HG03439 (cell line): ENCODE measurements at regions not wholly inside any gene's neighbourhood (a gene's known extent, or its start where the extent isn't known, plus 50 kb on each side); places are given as distances from the start of the nearest gene placed in this dataset.
"Not testable (repeated sequence)": the region's sequence is repeated elsewhere in the genome, so short reads cannot be mapped to it uniquely, and the experiment has no call there.

Experiments used
- ATAC-seq: cut with Tn5 transposase; IDR thresholded peaks from one replicate; pipeline ENCODE4 v1.9.1; 2021; ENCODE audit warnings: mild to moderate bottlenecking, moderate library complexity; ENCODE audit not compliant: unreplicated experiment

DNA sequence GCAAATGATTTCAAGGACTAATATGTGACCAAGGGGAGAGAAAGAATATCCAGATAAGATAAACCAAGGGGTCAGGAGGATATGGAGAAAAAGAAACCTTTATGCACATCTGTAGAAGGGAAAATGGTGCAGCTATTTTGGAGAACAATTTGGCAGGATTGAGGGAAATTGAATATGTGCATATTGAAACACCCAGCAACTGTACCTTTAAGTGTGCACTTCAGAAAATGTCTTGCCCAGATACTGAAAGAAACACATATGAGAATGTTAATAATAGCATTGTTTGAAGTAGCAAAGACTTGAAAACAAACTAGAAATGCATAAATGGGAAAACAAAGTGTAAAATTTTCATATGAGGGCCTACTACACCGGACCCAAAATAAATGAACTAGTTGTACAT lies 599.6 kb downstream of the PSAT1 start:
- no peak for ATAC-seq

DNA sequence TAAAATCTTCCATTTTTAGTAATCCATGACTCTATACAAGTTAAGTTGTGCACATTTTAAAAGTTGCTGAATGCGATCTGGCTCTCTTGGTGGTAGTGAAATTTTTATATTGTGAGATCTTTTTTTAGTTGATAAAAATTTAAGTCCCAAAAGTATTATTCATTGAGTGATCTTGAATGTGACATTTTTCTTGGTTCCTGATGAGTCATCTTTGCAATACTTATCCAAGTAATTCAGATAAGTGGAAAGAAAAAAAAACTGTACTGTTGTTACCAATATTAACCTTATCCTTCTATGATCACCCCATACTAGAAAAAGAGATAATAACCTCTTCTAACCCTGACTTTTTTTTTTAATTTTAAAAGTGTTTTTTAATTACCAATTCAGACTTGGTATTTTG lies 601.3 kb downstream of the PSAT1 start:
- ATAC-seq: no peak

DNA sequence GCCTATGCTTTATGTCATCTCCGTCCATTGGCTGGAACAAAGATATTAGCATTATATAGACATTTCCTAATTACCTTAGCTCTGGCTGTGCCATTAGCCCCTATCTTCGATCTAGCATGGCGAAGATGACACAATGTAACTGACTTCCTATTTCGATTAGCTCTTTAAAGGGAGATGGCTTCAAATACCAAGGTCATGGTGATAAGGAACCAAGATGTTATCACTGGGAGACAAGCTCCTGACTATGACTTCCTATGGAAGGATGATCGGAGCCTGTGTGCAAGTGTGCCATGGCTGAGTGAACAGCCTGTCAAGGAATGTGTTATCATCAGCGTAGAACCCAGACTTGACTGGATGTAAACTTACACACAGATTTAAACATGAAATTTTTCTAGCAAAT lies 602.1 kb downstream of the PSAT1 start:
- ATAC-seq: no peak

DNA sequence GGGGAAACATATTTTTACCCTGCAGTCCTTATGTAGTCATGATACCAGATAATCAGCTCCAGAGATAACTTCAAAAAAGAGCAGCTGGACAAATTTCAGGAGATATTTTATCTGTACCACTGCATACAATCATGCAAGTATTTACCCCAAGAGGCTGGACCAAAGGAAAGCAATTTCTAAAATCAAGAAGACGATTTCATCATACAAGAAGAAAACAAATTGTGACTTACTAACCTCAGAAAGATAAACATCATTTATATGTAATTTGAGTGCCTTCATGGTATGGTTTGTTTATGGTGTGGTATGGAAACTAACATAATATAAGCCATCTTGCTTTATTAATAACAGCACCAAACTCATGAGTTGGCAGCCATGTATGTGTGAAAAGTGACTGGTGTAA lies 603.6 kb downstream of the PSAT1 start:
- ATAC-seq: no peak

DNA sequence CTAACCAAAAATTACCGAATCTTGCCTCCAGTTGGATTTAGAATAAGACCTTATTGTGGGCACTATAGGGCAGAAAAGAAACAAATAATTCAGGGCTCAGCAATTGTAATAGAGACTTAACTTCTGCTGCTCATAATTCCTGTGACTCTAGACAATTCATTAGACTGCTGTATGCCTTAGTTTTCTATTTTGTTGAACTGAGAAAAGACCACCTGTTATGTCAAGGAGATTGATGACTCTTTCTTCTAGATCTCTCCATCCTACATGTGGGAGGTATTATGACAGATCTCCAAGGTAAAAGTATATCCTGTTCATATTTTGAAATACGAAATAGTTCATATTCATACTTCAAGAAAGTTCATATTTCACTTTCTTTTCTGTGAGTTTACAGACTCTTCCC lies 605.1 kb downstream of the PSAT1 start:
- no peak for ATAC-seq

DNA sequence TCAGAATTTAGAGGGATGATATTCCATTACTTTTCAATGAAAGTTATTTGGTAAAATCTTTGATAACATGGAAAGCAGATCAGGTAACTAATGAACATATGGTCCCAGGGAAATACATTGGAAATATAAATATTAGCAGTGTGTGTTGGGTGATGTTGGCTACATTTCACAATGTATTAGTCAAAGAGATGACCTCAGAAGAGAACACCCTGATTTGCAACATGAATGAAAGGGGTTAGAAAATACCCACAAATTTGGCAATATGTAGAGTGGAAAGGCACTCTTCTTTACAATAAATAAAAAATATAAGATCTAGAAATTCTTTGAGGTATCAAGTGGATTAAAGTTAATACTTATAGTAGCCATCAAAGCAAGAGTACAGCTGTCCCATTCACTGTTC lies 606.7 kb downstream of the PSAT1 start:
- ATAC-seq: no peak

DNA sequence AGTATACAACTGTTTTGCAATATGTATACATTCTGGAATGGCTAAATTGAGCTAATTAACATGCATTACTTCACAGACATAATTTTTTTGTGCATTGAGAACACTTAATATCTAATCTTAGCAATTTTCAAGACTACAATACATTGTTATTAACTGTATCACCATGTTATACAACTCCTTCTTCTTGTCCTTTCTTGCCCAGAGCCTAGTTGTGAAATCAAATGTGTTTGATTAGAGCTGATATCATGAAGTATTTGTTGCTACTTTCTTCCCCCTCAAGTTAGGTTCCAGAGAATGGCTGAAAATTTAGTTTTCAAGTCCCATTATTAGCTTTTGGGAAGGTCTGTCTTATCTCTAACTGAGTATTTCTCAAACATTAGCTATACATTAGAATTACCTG lies 607.8 kb downstream of the PSAT1 start:
- ATAC-seq: no peak

DNA sequence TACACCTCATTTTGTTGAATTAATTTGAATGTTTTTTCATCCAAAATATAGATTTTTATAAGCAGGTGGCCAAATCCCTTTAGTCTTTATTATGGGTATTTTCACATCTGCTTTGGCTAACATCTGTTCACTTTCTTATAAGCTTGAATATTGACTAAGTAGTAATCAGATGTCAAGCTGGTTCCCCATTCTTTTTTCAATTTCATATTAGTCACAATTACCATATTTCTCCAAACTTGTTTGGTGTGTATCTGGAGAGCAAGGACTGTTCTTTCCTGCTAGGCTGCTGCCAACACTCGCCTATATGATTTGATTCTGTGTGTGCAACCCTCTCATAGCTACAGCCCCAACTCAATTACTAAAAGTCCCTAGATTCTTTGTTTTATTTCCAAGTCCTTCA lies 608.5 kb downstream of the PSAT1 start:
- ATAC-seq: no peak

DNA sequence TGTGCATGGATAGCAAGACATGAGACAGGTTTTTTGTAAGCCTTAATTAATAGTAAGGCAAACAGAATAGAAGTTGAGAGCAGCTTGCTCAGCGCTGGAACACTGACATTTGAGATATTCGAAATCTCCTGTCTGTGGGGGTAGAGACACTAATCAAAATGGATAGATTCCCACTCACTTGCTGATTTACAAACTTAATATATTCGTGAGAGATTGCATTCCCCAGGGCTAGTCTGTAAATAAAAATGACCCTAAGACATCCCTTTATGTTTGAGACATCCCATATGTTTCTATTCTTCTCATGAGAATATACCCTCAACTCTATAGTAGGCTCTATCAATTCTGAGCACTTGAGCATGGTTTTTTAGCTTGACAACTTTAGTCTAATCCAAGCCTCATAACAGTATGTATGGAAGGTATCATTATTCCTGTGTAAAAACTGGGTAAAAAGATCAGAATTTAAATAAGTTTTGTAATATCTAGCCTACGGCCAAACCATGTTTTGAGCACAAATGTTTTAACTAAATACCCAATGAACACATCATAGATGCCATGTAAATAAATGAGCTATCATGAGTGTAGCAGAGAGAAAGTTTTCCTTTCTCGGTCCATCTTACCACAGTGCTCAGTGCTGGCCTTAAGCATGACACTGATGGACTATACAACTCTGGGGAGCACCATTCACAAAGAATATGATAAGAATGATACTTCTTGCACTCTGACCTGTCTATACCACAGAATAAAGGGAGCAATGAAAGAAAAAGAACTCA lies 609.2 kb downstream of the PSAT1 start:
- ATAC-seq: no peak

DNA sequence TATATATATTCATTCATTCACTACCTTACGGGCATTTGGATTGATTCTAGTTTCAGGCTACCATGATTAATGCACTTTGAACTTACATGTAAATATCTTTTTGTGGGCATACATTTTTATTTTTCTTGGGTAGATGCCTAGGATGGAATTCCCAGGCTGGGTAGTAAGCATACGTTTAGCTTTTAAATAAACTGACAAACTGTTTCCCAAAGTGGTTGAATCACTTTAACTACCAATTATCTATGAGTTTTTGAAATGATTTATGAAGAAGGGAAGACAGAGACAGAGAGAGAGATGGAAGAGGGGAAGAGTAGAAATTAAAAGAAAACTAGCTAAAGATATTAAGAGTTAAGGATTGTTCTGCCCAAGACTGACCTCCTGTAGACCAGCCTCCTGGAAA lies 612.6 kb downstream of the PSAT1 start:
- ATAC-seq: no peak

DNA sequence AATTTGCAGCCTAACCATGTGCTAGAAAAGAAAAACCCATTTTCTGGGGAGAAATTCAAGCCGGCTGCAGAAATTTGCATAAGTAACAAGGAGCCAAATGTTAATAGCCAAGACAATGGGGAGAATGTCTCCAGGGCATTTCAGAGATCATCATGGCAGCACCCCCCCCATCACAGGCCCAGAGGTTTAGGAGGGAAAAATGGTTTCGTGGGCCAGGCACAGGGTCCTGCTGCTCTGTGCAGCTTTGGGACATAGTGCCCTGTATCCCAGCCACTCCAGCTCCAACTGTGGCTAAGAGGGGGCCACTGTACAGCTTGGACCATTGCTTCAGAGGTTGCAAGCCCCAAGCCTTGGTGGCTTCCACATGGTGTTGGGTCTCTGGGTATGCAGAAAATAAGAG lies 620.0 kb downstream of the PSAT1 start:
- ATAC-seq: not testable (repeated sequence)

DNA sequence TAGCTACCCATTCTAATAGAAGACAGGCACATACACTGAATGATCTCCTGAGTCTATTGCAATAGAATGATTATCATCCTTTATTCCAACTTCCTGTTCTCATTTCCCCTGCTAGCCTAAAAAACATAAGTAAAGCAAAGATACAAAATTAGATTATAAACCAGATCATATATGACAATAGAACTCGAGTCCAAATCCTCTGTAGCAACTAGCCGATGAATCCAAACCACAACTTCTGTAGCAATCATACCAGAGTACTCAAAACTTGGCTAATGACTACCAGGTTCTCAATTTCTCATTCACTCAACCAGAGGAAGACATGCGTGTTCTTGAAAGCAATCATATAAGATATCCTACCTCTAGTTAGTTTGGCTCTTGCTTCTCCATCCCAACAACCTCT lies 622.1 kb downstream of the PSAT1 start:
- ATAC-seq: no peak

DNA sequence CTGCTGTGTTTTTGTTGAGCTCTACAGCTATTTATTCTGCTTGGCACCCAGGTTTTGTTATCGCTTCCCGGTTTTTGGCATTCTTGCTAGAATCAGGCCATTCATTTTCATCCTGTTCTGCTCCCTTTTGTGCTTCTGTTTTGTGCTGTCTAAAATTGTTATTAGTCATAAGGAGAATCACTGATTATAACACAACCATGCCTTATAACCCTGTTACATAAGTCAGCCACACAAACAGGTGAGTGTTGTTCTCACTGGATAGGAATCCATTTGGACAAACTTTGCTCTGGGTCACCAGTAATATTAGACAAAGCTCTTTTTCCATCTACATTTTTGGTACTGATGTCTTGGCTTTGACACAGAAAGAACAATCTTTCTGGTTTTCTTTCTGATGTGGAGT lies 622.8 kb downstream of the PSAT1 start:
- no peak for ATAC-seq

DNA sequence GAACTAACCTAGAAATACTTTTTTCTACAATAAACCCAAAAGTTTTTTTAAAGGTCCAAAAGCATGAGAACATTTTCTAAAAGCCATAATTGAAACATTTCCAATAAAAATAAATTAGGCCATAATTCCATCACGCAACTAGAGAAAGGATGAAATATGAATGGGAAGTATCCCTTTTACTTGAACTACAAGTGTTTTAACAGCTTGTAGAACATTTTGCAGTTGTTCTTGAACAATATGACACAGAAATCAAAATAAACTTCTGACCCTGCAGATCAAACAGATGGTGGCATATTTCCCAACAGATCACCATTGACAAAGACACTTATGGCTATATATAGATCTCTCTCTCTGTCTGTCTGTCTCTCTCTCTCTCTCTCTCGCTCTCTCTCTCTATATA lies 624.4 kb downstream of the PSAT1 start:
- no peak for ATAC-seq

DNA sequence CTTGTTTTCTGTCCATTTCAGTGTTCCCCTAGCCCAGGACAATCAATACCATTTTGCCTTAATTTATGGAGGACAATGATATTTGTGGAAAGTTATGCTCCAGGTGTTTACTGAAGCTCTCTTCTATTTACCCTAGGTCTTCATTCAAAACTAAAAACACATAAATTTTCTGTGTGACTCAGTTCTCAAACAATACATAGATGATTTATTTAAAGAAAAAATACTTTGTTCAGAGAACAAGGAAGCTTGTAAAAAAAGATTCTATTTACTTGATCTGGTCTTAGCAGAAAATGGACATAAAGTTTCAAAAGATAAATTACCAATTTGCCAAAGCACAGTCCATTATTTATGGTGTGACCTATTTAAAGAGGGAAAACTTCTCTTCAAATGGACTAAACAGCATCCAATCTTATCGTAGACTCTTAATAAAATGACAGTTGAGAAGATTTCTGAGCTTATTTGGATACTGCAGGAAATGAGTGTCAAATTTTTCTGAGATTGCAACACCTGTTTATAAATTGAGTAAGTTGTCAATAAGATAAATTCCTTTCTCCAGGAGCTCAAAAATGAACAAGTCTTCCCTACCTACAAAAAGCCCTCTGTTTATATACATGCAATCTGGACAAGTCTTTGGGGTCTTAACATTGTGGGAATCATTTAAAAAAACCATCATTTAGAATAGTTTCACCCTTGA lies 627.2 kb downstream of the PSAT1 start:
- ATAC-seq: no peak

DNA sequence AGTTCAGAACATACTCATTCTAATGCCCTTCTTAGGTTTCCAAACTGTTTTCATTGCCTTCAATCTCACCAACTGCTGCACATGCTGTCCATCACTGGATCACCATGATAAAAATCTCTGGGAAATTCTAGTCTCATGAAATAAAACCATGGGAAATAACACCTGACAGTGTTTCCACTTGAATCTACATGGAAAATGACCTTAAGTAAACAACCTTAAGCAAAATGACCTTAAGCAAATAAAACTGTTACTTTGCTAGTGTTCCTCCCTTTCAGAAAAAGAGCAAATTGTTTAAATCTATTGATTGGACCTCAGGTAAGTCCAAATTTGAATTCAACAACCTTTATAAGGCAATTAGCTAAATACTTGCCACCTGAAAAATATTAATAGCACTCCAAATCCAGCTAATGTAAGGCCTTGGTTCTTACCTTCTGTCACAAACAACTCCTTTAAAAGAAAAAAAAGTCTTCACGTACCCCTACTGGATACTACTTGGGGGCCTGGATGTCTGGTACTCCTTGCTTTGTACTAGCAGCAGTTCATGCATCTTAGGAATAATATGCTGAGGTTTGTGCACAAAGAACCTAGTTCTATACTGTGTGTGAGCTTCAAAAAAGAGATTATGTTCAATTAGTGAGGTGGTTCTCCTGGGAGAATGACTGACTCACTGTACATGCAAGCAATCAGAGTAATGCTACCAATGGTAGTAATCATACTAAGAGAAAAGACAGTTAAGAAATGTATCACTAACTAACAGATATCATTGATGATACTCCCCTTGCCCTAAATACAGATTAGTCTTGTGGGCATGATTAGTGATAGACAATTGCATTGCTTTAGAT lies 630.4 kb downstream of the PSAT1 start:
- no peak for ATAC-seq

DNA sequence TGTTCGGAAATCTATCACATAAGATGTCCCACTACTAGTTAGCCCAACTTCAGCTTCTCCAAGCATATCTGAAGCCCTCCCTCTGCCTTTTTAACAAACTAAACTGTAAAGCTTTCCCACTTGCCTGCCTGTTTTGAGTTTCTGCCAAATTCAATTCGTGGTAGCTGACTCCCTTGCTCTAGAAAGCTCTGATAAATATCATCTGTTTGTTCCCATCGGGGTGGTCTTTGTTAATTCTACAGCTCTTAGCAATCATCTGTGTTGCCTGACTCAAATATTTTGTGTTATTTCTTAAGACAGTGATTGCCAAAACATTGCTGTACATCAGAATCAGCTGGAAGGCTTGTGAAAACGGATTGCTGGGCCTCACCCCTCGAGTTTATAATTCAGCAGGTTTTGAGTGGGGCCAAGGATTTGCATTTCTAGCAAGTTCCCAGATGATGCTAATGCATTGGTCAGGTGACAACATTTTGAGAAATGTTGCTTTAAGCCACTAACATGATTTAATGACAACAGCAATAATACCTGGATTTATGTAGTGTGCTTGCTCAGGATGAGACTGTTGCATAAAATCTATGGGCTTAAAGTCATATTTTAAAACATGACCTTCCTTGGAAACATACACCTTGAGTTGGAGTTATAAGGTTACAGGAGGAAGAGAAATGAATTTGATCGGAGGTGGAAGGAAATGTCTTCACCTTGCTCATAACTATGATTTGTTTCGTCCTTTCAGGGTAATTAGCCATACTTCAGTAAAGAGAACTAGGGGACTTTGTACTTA lies 631.9 kb downstream of the PSAT1 start:
- no peak for ATAC-seq

DNA sequence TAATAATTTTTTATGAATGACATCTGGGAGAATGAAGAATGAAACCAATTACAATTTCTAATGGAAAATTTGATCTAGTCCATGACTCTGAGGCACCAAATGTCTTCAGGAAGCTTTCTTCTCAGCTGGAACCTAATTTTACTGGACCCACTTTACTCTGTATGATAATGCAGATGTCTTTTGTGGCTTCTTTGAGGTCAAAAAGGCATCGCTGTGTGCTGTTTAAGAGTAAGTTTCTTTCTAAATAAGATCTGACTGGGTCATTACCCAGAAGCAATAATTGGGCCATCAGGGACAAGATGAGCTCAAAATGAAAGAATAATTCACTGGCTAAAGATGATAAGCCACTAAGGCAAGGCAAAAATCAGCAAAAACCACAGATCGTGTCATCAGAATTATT lies 633.4 kb downstream of the PSAT1 start:
- ATAC-seq: no peak

DNA sequence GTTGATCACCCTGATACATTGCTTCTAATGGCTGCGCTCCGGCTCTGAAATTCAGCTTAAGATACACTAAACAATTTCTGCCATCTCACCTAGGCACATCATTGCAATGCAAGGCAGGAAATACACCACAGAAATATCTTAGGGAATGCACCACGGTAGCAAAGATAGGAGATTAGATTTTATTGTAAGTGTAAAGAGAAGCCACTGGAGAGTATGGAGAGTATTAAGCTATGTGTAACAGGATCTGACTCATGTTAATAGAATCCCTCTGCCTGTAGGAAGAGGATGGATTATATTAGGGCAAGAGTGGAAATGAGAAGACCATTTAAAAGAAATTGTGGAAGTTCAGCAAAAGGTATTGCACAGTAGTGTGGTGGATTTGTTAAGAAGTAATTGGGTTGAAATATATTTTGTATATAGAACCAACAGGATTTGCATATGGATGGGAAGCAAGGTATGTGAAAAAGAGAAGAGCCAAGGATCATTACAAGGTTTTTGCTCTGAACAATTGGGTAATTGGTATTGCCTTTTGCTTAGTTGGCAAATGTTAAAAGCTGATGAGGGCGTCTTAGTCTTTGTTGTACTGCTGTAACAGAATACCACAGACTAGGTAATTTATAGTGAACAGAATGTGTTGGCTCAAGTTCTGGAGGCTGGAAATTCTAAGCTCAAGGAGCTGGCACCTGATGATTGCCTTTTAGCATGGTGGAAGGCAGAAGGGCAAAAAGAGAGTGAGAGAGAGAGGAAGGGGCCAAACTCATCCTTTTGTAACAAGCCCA lies 636.1 kb downstream of the PSAT1 start:
- ATAC-seq: no peak

DNA sequence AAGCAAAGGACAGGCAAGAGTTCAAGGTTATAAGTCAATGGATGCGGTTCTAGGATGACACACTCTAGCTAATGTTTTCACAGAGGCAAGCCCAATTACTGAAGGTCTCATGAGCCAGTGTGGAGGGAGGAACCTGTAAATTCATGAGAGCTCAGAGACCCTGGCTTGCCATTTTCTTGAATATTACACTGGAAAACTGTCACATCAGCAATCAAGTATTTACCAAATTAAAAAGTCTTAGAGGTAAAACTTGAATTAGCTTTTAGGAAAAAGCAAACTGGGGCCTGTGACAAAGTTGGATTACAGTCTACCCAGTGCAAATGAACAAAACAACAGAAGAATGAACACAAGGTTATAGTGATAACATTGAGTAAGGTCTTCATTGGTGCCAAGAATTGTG lies 636.9 kb upstream of the TLE4 start:
- no peak for ATAC-seq
